IMR-90 (cell line): ENCODE measurements at regions not wholly inside any gene's neighbourhood (a gene's known extent, or its start where the extent isn't known, plus 50 kb on each side); places are given as distances from the start of the nearest gene placed in this dataset.

Experiments used
- BHLHE40 ChIP-seq: fragments of 150-350 bp; IDR thresholded peaks from 2 replicates; pipeline ENCODE4 v1.6.1; 2016; ENCODE audit warnings: mild to moderate bottlenecking, low read depth, low read length
- CEBPB ChIP-seq: IDR thresholded peaks from 2 replicates; pipeline ENCODE4 v1.6.1; 2012; ENCODE audit warnings: low read depth, low read length, improper control_type of control experiment
- MAFK ChIP-seq: IDR thresholded peaks from 2 replicates; pipeline ENCODE4 v1.6.1; 2012; ENCODE audit warnings: low read depth, low read length, improper control_type of control experiment
- MXI1 ChIP-seq: IDR thresholded peaks from 2 replicates; pipeline ENCODE4 v1.6.1; 2012; ENCODE audit warnings: low read depth, mild to moderate bottlenecking, low read length, moderate library complexity, borderline replicate concordance
- POLR2A ChIP-seq: IDR thresholded peaks from 2 replicates; pipeline ENCODE4 v1.6.1; 2012; ENCODE audit warnings: mild to moderate bottlenecking, low read depth, low read length
- RAD21 ChIP-seq: IDR thresholded peaks from 2 replicates; pipeline ENCODE4 v1.6.1; 2012; ENCODE audit warnings: low read length, improper control_type of control experiment
- SMC3 ChIP-seq: fragments of 150-350 bp; IDR thresholded peaks from 2 replicates; pipeline ENCODE4 v1.6.1; 2016; ENCODE audit warnings: low read depth, mild to moderate bottlenecking, antibody characterized with exemption, low read length, moderate library complexity
- TF ChIP-seq, protein P1 (sequence below): conservative IDR thresholded peaks from 2 replicates; pipeline ENCODE4 v1.5.1; 2012; ENCODE audit warnings: mild to moderate bottlenecking, low read depth, low read length, improper control_type of control experiment
- TF ChIP-seq, protein P2 (sequence below): fragments of 150-350 bp; IDR thresholded peaks from 2 replicates; pipeline ENCODE4 v1.6.1; 2017; ENCODE audit warnings: mild to moderate bottlenecking, antibody characterized with exemption, low read length, low read depth

DNA sequence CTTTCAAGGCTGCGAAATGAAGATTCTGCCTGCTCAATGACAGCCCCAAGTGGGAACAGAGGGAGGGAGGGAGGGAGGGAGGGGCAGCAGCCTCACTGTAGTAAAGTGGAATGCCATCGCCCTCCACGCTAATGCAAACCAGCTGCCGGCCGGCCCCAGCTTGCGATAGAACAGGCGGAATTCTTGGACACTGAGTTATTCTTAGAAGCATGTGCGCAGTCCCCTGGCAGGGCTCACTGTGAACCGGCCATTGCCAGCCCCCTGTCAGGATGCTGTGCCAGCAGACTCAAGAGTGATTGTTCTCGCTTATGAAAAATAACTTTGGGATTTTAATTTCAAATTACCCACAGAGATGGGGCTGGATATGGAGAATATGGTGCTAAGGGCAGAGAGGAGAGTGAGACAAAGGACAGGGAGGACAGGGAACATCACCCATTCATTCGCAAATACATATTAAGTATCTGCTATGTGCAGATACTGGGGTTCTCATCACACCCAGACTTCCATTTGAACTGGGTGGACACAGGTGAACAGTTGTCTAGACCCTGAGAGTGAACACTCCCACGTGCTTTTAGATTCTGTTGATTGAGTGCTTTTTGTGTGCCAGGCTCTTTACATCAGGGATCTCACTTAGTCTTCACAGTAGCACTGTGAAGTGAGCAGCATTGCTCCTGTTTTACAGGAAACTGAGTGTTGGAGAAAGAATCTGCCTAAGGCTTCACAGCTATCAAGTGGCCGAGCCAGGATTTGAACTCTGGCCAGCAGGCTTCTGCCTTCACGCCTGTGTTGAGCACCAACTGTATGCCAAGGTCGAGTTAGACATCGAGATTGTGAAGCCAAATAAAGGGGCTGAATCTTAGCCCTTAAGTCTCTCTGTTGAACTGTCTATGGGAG is 192.9 kb downstream of the C12orf75 start:
- TF ChIP-seq RAD21 (peak; percentile 2; the same call in 1 of the 2 replicates), MAFK (no peak), POLR2A (no peak), CEBPB (0 out of 2 replicates have a peak, but pooled peaks have one; percentile 10), SMC3 (no peak), BHLHE40 (peak; percentile 68; the same call in 1 of the 2 replicates), MXI1 (no peak; the same call in 1 of the 2 replicates)
- TF ChIP-seq, protein P1, sequence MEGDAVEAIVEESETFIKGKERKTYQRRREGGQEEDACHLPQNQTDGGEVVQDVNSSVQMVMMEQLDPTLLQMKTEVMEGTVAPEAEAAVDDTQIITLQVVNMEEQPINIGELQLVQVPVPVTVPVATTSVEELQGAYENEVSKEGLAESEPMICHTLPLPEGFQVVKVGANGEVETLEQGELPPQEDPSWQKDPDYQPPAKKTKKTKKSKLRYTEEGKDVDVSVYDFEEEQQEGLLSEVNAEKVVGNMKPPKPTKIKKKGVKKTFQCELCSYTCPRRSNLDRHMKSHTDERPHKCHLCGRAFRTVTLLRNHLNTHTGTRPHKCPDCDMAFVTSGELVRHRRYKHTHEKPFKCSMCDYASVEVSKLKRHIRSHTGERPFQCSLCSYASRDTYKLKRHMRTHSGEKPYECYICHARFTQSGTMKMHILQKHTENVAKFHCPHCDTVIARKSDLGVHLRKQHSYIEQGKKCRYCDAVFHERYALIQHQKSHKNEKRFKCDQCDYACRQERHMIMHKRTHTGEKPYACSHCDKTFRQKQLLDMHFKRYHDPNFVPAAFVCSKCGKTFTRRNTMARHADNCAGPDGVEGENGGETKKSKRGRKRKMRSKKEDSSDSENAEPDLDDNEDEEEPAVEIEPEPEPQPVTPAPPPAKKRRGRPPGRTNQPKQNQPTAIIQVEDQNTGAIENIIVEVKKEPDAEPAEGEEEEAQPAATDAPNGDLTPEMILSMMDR = no peak
- TF ChIP-seq, protein P2, sequence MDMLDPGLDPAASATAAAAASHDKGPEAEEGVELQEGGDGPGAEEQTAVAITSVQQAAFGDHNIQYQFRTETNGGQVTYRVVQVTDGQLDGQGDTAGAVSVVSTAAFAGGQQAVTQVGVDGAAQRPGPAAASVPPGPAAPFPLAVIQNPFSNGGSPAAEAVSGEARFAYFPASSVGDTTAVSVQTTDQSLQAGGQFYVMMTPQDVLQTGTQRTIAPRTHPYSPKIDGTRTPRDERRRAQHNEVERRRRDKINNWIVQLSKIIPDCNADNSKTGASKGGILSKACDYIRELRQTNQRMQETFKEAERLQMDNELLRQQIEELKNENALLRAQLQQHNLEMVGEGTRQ = no peak
